ENCODE measurements at regions not wholly inside any gene's neighbourhood (a gene's known extent, or its start where the extent isn't known, plus 50 kb on each side); places are given as distances from the start of the nearest gene placed in this dataset.

DNA sequence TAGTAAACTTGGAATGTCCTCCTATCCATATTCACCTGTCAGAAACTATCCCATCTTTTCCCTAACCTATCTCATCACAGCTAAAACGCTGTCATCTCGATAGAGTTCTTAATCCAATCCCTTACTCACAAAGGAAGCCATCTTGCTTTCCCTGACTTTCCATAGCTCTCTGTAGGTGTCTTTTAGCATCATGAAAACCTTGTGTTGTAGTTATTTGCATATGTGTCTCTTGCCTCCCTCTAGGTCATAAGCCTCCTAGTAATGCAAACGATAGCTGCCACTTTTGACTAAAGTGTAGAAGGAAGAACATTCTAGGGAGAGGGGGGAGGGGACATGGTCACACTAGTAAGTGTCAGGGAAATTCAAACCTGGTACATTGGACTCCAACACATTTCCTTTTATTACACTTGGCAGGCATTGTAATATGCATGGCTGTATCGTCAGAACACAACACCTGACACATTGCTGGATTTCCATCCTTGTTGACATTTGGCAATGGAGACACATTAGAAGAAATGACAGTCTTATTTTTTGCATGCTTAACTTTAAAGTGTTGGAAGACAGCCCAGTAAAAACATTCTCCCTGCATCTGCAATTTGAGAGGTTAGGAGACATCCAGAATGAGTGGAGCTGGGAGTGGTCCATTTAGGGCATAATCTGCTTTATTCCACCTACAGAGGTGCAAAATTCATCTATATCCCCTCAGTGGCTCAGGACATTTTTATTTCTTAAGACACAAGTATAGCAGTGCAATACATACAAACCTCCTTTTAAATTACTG lies 283.4 kb downstream of the HAO1 start:
- Histone ChIP-seq H3K4me3 (ENCODE audit: low read length) (no peak overlapping the region), H3K9me3 (ENCODE audit: low read length) (no peaks in the 10 kb centered on the region), H3K27ac (ENCODE audit: low read depth, low read length) (no peak overlapping the region), H3K27me3 (ENCODE audit: insufficient read depth, low read length, poor library complexity, severe bottlenecking) (no peaks in the 10 kb centered on the region), H3K36me3 (ENCODE audit: insufficient read depth, low read length) (no peaks in the 10 kb centered on the region), H3K4me1 (ENCODE audit: insufficient read depth, low read length) (no peaks in the 10 kb centered on the region)
- peaks cover 0 to 9% (median 2%) of the 10 kb centered on the region in 5 donors for H3K9me3 Mint-ChIP-seq
- no peak for DNase-seq
- no peaks in the 10 kb centered on the region for H3K27me3 Mint-ChIP-seq
- no peak overlapping the region for H3K27ac Mint-ChIP-seq
- no peaks in the 10 kb centered on the region for H3K4me1 Mint-ChIP-seq
- CTCF ChIA-PET, result no interaction called here
- no peaks in the 10 kb centered on the region for H3K36me3 Mint-ChIP-seq
- POLR2A ChIA-PET, result no interaction called here
- H3K4me3 Mint-ChIP-seq, result no peak overlapping the region

GRCh38 chr20:7657569-7657968 lies 282.7 kb downstream of the HAO1 start:
- POLR2A ChIA-PET, result no interaction called here
- no peak overlapping the region for H3K4me3 ChIP-seq (ENCODE audit: low read length)
- H3K9me3 Mint-ChIP-seq, result peaks cover 0 to 8% (median 3%) of the 10 kb centered on the region in 5 donors
- no peaks in the 10 kb centered on the region for H3K4me1 Mint-ChIP-seq
- no peaks in the 10 kb centered on the region for H3K4me1 ChIP-seq (ENCODE audit: insufficient read depth, low read length)
- H3K36me3 ChIP-seq (ENCODE audit: insufficient read depth, low read length), result no peaks in the 10 kb centered on the region
- no peaks in the 10 kb centered on the region for H3K27me3 Mint-ChIP-seq
- no peaks in the 10 kb centered on the region for H3K27me3 ChIP-seq (ENCODE audit: insufficient read depth, low read length, poor library complexity, severe bottlenecking)
- CTCF ChIA-PET, result no interaction called here
- no peaks in the 10 kb centered on the region for H3K36me3 Mint-ChIP-seq
- H3K27ac Mint-ChIP-seq, result no peak overlapping the region
- no peak overlapping the region for H3K4me3 Mint-ChIP-seq
- DNase-seq, result no peak
- no peak overlapping the region for H3K27ac ChIP-seq (ENCODE audit: low read depth, low read length)
- H3K9me3 ChIP-seq (ENCODE audit: low read length), result no peaks in the 10 kb centered on the region

GRCh38 chr20:7660165-7660564 lies 280.1 kb downstream of the HAO1 start:
- ChIA-PET POLR2A (no interaction called here), CTCF (no interaction called here)
- H3K27ac ChIP-seq (ENCODE audit: low read depth, low read length), result no peak overlapping the region
- Mint-ChIP-seq H3K4me3 (no peak overlapping the region), H3K27me3 (no peaks in the 10 kb centered on the region), H3K9me3 (peaks cover 0 to 16% (median 3%) of the 10 kb centered on the region in 5 donors), H3K36me3 (no peaks in the 10 kb centered on the region), H3K4me1 (no peaks in the 10 kb centered on the region), H3K27ac (no peak overlapping the region)
- no peaks in the 10 kb centered on the region for H3K9me3 ChIP-seq (ENCODE audit: low read length)
- no peak overlapping the region for H3K4me3 ChIP-seq (ENCODE audit: low read length)
- H3K36me3 ChIP-seq (ENCODE audit: insufficient read depth, low read length), result no peaks in the 10 kb centered on the region
- DNase-seq, result no peak
- no peaks in the 10 kb centered on the region for H3K27me3 ChIP-seq (ENCODE audit: insufficient read depth, low read length, poor library complexity, severe bottlenecking)
- H3K4me1 ChIP-seq (ENCODE audit: insufficient read depth, low read length), result no peaks in the 10 kb centered on the region

DNA sequence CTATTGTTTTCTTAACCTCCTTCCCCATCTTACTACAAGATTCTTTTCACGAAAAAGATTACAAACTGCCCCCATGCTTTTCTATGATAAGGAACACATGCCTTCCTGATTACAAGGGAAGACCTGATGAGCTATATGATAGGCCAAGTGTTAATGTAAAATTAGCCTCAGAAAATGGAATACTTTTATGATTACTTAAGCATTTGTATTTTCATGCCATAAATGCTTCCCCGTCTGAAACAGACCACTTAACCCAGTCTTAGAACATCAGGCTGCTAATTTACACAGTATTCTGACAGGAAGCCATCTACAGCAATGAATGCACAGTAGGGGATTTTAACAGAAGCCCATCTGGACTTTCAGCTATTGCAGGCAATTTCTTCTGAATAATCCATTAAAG lies 274.9 kb downstream of the HAO1 start:
- CTCF ChIA-PET, result no interaction called here
- Histone ChIP-seq H3K4me1 (ENCODE audit: insufficient read depth, low read length) (no peaks in the 10 kb centered on the region), H3K27me3 (ENCODE audit: insufficient read depth, low read length, poor library complexity, severe bottlenecking) (no peaks in the 10 kb centered on the region), H3K4me3 (ENCODE audit: low read length) (no peak overlapping the region), H3K36me3 (ENCODE audit: insufficient read depth, low read length) (no peaks in the 10 kb centered on the region), H3K27ac (ENCODE audit: low read depth, low read length) (no peak overlapping the region), H3K9me3 (ENCODE audit: low read length) (no peaks in the 10 kb centered on the region)
- no peak overlapping the region for H3K4me3 Mint-ChIP-seq
- no peaks in the 10 kb centered on the region for H3K4me1 Mint-ChIP-seq
- no peak overlapping the region for H3K27ac Mint-ChIP-seq
- POLR2A ChIA-PET, result no interaction called here
- H3K27me3 Mint-ChIP-seq, result no peaks in the 10 kb centered on the region
- peaks cover 0 to 29% (median 5%) of the 10 kb centered on the region in 5 donors for H3K9me3 Mint-ChIP-seq
- H3K36me3 Mint-ChIP-seq, result no peaks in the 10 kb centered on the region
- no peak for DNase-seq

- no peaks in the 10 kb centered on the region for H3K4me1 Mint-ChIP-seq
- Histone ChIP-seq H3K9me3 (ENCODE audit: low read length) (no peaks in the 10 kb centered on the region), H3K27ac (ENCODE audit: low read depth, low read length) (no peak overlapping the region), H3K27me3 (ENCODE audit: insufficient read depth, low read length, poor library complexity, severe bottlenecking) (no peaks in the 10 kb centered on the region), H3K36me3 (ENCODE audit: insufficient read depth, low read length) (no peaks in the 10 kb centered on the region), H3K4me3 (ENCODE audit: low read length) (no peak overlapping the region), H3K4me1 (ENCODE audit: insufficient read depth, low read length) (no peaks in the 10 kb centered on the region)
- no peak overlapping the region for H3K4me3 Mint-ChIP-seq
- ChIA-PET POLR2A (no interaction called here), CTCF (no interaction called here)
- H3K36me3 Mint-ChIP-seq, result no peaks in the 10 kb centered on the region
- peaks cover 0 to 27% (median 7%) of the 10 kb centered on the region in 5 donors for H3K9me3 Mint-ChIP-seq
- no peak overlapping the region for H3K27ac Mint-ChIP-seq
- no peaks in the 10 kb centered on the region for H3K27me3 Mint-ChIP-seq
- DNase-seq, result no peak
These were observed 273.1 kb downstream of the HAO1 start for GRCh38 chr20:7667194-7667593.

DNA sequence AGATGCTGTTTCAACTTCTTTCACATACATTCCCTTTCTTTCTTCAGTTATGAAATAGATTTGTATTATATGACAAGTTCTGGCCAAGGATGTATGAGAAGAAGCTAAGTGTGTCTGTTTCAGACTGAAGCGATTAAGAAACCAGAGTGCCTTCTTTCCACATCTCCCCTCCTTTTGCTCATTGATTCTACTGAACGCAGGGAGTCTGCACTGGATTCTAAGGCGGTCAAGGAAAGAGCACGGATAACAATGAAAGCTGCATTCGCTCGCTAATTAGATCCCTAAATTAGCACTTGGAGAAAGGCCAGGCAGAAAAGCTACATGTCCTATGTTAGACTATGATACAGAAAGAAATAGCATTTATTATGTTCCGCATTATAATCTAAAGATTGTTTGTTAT lies 267.7 kb downstream of the HAO1 start:
- Histone ChIP-seq H3K36me3 (ENCODE audit: insufficient read depth, low read length) (no peaks in the 10 kb centered on the region), H3K27ac (ENCODE audit: low read depth, low read length) (no peak overlapping the region), H3K27me3 (ENCODE audit: insufficient read depth, low read length, poor library complexity, severe bottlenecking) (no peaks in the 10 kb centered on the region), H3K9me3 (ENCODE audit: low read length) (no peaks in the 10 kb centered on the region), H3K4me3 (ENCODE audit: low read length) (no peak overlapping the region), H3K4me1 (ENCODE audit: insufficient read depth, low read length) (no peaks in the 10 kb centered on the region)
- Mint-ChIP-seq H3K4me3 (no peak overlapping the region), H3K36me3 (no peaks in the 10 kb centered on the region), H3K27me3 (no peaks in the 10 kb centered on the region), H3K4me1 (no peaks in the 10 kb centered on the region), H3K27ac (no peak overlapping the region), H3K9me3 (peaks cover 0 to 16% (median 4%) of the 10 kb centered on the region in 5 donors)
- ChIA-PET POLR2A (no interaction called here), CTCF (no interaction called here)
- DNase-seq, result no peak

DNA sequence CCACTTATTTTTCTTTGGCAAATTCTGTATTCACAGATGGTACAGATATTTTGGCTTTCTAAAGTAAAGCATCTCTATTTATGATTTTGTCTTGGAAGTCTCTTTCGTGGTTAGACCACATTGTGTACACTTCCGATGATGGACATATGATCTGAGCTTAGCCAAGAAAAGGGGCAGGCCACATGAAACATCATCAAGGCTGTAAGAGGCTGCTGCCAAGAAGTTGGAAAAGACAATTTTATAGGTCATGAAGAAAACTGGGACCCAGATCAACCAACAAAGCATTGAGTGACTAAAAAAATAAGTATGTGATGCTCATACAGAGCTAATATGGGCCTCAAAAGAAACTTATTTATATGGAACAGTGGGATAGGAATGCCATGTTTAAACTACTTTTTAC lies 266.4 kb downstream of the HAO1 start:
- no peak overlapping the region for H3K27ac ChIP-seq (ENCODE audit: low read depth, low read length)
- ChIA-PET POLR2A (no interaction called here), CTCF (no interaction called here)
- no peaks in the 10 kb centered on the region for H3K27me3 ChIP-seq (ENCODE audit: insufficient read depth, low read length, poor library complexity, severe bottlenecking)
- H3K4me1 Mint-ChIP-seq, result no peaks in the 10 kb centered on the region
- no peak overlapping the region for H3K4me3 ChIP-seq (ENCODE audit: low read length)
- no peak overlapping the region for H3K27ac Mint-ChIP-seq
- H3K4me3 Mint-ChIP-seq, result no peak overlapping the region
- no peaks in the 10 kb centered on the region for H3K4me1 ChIP-seq (ENCODE audit: insufficient read depth, low read length)
- H3K36me3 ChIP-seq (ENCODE audit: insufficient read depth, low read length), result no peaks in the 10 kb centered on the region
- H3K36me3 Mint-ChIP-seq, result no peaks in the 10 kb centered on the region
- H3K9me3 ChIP-seq (ENCODE audit: low read length), result no peaks in the 10 kb centered on the region
- no peaks in the 10 kb centered on the region for H3K27me3 Mint-ChIP-seq
- DNase-seq, result no peak
- H3K9me3 Mint-ChIP-seq, result peaks cover 0 to 21% (median 4%) of the 10 kb centered on the region in 5 donors

GRCh38 chr20:7682916-7683315 lies 257.3 kb downstream of the HAO1 start:
- Mint-ChIP-seq H3K9me3 (peaks cover 0 to 26% (median 2%) of the 10 kb centered on the region in 5 donors), H3K4me1 (no peaks in the 10 kb centered on the region), H3K27ac (no peak overlapping the region), H3K4me3 (no peak overlapping the region), H3K36me3 (no peaks in the 10 kb centered on the region), H3K27me3 (no peaks in the 10 kb centered on the region)
- Histone ChIP-seq H3K27ac (ENCODE audit: low read depth, low read length) (no peak overlapping the region), H3K4me1 (ENCODE audit: insufficient read depth, low read length) (no peaks in the 10 kb centered on the region), H3K4me3 (ENCODE audit: low read length) (no peak overlapping the region), H3K9me3 (ENCODE audit: low read length) (no peaks in the 10 kb centered on the region), H3K36me3 (ENCODE audit: insufficient read depth, low read length) (no peaks in the 10 kb centered on the region), H3K27me3 (ENCODE audit: insufficient read depth, low read length, poor library complexity, severe bottlenecking) (no peaks in the 10 kb centered on the region)
- POLR2A ChIA-PET, result no interaction called here
- no peak for DNase-seq
- CTCF ChIA-PET, result no interaction called here

- H3K4me1 Mint-ChIP-seq, result no peaks in the 10 kb centered on the region
These were observed 253.2 kb downstream of the HAO1 start for GRCh38 chr20:7687065-7687464.

More at GRCh38 chr20:7687065-7687464, 253.2 kb downstream of the HAO1 start:
- Mint-ChIP-seq H3K9me3 (peaks cover 2 to 21% (median 5%) of the 10 kb centered on the region in 5 donors), H3K27me3 (no peaks in the 10 kb centered on the region), H3K27ac (no peak overlapping the region), H3K36me3 (no peaks in the 10 kb centered on the region), H3K4me3 (no peak overlapping the region)
- ChIA-PET POLR2A (no interaction called here), CTCF (no interaction called here)
- Histone ChIP-seq H3K27me3 (ENCODE audit: insufficient read depth, low read length, poor library complexity, severe bottlenecking) (no peaks in the 10 kb centered on the region), H3K27ac (ENCODE audit: low read depth, low read length) (no peak overlapping the region), H3K4me1 (ENCODE audit: insufficient read depth, low read length) (no peaks in the 10 kb centered on the region), H3K36me3 (ENCODE audit: insufficient read depth, low read length) (no peaks in the 10 kb centered on the region), H3K4me3 (ENCODE audit: low read length) (no peak overlapping the region), H3K9me3 (ENCODE audit: low read length) (no peaks in the 10 kb centered on the region)
- DNase-seq, result no peak
